HG02852 (cell line): ENCODE measurements at regions not wholly inside any gene's neighbourhood (a gene's known extent, or its start where the extent isn't known, plus 50 kb on each side); places are given as distances from the start of the nearest gene placed in this dataset.

Experiments
- ATAC-seq: cut with Tn5 transposase; IDR thresholded peaks from one replicate; pipeline ENCODE4 v1.9.1; 2021; ENCODE audit warnings: mild to moderate bottlenecking, moderate library complexity; ENCODE audit not compliant: unreplicated experiment

GRCh38 chr16:86207350-86207749 lies 303.0 kb upstream of the FOXF1 start:
- ATAC-seq, result no peak

DNA sequence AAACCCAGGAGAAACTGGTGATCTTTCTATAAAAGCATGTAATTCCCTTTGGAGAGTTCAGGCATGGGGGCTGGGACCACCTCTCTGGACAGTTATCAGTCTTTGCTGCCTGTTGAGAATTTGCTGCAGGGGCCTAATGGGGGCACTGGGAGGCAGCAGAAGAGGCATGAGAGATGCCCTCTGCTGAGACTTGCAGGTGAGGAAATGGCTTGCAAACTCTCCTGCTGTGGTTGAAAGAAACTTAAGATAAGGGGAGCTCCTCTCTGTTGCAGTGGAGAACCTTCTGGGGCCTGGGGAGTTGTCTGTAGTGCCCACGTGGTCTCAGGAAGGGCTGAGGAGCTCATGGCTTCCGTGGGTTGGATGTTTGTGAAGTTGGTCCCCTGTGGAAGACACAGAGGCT lies 301.1 kb upstream of the FOXF1 start:
- ATAC-seq, result no peak

GRCh38 chr16:86210403-86211193 lies 299.7 kb upstream of the FOXF1 start:
- ATAC-seq, result no peak

DNA sequence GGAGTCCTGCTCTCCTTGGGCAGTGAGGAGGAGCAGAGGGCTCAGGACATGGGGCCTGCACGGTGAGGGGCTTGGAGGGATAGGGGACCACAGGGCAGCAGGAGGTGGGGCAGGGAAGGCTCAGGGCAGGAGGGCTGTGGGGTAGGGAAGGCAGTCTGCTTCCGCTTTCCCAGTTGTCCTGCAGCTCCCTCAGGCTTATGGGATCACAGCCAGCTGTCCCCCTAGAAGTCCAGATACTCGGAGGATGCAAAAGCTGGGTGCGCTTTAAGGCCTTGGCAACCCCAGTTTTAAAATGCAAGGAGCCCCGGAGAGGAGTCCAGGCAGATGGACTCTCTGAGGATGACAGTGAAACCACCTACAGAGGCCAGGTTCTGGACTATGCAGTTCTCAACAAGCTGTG lies 299.1 kb upstream of the FOXF1 start:
- no peak for ATAC-seq

- no peak for ATAC-seq
Measured at GRCh38 chr16:86211800-86212199, 298.5 kb upstream of the FOXF1 start.

DNA sequence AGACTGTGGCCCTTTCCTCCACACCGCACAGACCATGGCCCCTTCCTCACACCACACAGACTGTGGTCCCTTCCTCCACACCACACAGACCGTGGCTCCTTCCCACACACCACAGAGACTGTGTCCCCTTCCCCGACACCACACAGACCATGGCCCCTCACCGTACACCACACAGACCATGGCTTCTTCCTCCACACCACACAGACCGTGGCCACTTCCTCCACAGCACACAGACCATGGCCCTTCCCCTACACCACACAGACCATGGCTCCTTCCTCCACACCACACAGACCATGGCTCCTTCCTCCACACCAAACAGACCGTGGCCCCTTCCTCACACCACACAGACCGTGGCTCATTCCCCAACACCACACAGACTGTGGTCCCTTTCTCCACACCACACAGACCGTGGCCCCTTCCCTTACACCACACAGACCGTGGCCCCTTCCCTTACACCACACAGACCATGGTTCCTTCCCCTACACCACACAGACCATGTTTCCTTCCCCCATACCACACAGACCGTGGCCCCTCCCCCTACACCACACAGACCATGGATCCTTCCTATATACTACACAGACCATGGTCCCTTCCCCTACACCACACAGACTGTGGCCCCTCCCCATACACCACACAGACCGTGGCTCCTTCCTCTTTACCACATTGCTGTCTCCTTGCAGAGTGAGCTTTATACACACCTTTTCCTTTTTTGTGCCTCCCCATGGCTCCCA lies 297.5 kb upstream of the FOXF1 start:
- no peak for ATAC-seq

- no peak for ATAC-seq
Measured at GRCh38 chr16:86213437-86214205, 296.7 kb upstream of the FOXF1 start.

GRCh38 chr16:86214326-86215232 lies 295.7 kb upstream of the FOXF1 start:
- ATAC-seq, result no peak

- ATAC-seq, result no peak
Measured at GRCh38 chr16:86215233-86215978, 294.9 kb upstream of the FOXF1 start.

DNA sequence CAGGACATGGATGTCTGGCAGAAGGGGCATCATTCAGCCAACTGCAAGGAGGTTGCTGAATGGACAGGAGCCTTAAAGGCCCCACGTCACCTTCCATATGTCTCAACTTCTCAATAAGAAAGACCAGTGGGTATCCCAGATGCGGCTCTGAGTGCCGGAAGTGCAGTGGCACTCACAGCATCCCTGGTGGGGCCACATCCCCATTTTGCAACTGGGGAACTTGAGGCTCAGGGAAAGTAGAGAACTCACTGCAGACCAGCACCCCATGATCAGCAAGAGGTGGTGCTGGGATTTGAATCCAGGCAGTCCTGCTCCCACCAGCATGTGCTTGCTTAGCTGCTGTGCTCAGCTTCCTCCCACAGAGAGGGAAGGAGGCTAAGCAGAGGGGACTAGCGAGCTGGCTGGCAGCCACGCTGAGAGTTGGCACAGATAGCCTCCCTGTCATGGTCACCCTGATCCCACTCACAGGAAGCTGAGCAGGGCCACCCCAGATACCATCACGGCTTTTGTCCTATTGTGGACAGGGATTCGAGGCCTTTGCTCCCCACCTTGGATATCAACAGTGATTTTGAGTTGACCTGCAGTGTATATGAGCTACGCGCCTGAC lies 294.2 kb upstream of the FOXF1 start:
- no peak for ATAC-seq

- no peak for ATAC-seq
Measured at GRCh38 chr16:86216591-86216990, 293.7 kb upstream of the FOXF1 start.

- no peak for ATAC-seq
Measured at GRCh38 chr16:86217001-86217890, 293.1 kb upstream of the FOXF1 start.

- no peak for ATAC-seq
Measured at GRCh38 chr16:86217891-86218270, 292.4 kb upstream of the FOXF1 start.

DNA sequence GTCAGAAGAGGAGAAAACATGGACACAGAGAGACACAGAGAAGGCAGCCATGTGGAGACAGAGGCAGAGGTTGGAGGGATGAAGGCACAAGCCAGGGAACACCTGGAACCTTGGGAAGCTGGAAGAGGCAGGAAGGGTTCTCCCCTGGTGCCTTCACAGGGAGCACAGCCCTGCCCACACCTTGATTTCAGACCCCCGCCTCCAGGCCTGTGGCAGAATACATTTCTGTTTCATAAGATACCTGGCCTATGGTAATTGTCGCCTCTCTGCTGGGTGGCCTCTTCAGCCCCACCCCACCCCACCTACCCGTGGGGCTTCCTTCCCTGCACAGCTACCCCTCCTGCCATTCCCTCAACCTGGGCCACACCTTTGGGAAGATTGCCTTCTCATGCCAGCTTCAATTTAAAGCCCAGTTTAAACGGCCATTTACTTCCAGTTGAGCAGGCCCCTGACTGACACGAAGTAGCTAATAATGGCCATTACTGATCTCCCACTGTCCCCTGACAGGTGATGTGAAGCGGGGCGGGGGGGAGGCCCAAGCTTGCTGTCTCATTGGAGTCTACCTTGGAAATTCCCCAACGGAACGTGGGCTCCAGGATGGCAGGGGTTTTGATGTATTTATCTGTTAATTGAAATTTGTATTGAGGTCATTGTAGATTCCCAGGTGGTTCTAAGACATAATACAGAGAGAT lies 291.7 kb upstream of the FOXF1 start:
- no peak for ATAC-seq

- no peak for ATAC-seq
Measured at GRCh38 chr16:86219655-86220445, 290.5 kb upstream of the FOXF1 start.

DNA sequence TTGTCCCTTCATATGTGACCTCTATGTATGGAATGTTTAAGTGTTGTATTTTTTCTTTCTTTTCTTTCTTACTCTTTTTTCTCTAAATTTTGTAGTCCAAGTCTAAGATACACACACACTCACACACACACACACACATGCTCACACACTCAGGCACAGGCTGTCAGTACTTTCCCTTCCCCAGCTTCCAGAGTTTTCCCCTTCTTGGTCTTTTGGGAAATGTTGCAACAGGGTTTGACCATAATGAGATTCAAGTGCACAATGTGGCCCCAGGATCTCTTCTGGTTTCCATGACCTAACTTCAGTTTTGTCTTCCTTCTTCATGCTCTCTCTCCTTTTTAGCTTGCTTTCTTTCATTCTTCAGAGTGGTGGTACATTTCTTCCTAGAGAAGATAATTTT lies 289.8 kb upstream of the FOXF1 start:
- no peak for ATAC-seq

- ATAC-seq, result no peak
Measured at GRCh38 chr16:86221085-86221484, 289.2 kb upstream of the FOXF1 start.
